PC-3 (cell line): ENCODE measurements at regions not wholly inside any gene's neighbourhood (a gene's known extent, or its start where the extent isn't known, plus 50 kb on each side); places are given as distances from the start of the nearest gene placed in this dataset.

Experiments
- ATAC-seq: fragments of 200-7000 bp; cut with Tn5 transposase; 2 replicates; pipeline ENCODE4 v1.9.1; 2020; ENCODE audit warnings: mild to moderate bottlenecking, moderate library complexity
- BruUV-seq: library from RNA; stranded (reverse); fragments of 400-500 nt; replicated peaks from 2 replicates; lab custom pipeline; 2021; lab: Mats Ljungman, UMichigan
- CTCF ChIA-PET: fragments of 300-600 bp; sonication (Branson Sonifier 250); formaldehyde crosslinking; loops from one replicate; lab custom pipeline; 2022; ENCODE audit warnings: antibody characterized with exemption; lab: Charles Lee
- POLR2A ChIA-PET: fragments of 300-600 bp; sonication (Branson Sonifier 250); formaldehyde crosslinking; loops from one replicate; lab custom pipeline; 2022; ENCODE audit warnings: antibody characterized with exemption; ENCODE audit not compliant: unreplicated experiment; lab: Charles Lee
- DNase-seq: peaks from one replicate; pipeline ENCODE4 v3.0.0-alpha.2; 2015
- H2AFZ ChIP-seq: fragments of 300-600 bp; sonication (generic); 2 replicates; pipeline ENCODE4 v1.6.0; 2016; ENCODE audit warnings: antibody characterized with exemption, low read length
- H3F3A ChIP-seq: fragments of 300-600 bp; sonication (generic); one replicate; pipeline ENCODE4 v1.6.0; 2017; ENCODE audit warnings: antibody characterized with exemption, low read length, control low read depth, mild to moderate bottlenecking; ENCODE audit not compliant: unreplicated experiment
- H3K27ac ChIP-seq: fragments of 300-600 bp; sonication (generic); 2 replicates; pipeline ENCODE4 v1.5.1; 2016; ENCODE audit warnings: mild to moderate bottlenecking, low read length
- H3K27me3 ChIP-seq: fragments of 300-600 bp; sonication (generic); 2 replicates; pipeline ENCODE4 v1.6.1; 2016; ENCODE audit warnings: low read length, mixed read lengths
- H3K36me3 ChIP-seq: fragments of 300-600 bp; sonication (generic); 2 replicates; pipeline ENCODE4 v1.6.1; 2016; ENCODE audit warnings: low read depth, mixed run types, low read length, mixed read lengths
- H3K4me1 ChIP-seq: fragments of 300-600 bp; sonication (generic); 2 replicates; pipeline ENCODE4 v1.5.1; 2016; ENCODE audit warnings: low read length; ENCODE audit not compliant: insufficient read depth
- H3K4me2 ChIP-seq: fragments of 300-600 bp; sonication (generic); 2 replicates; pipeline ENCODE4 v1.6.0; 2016; ENCODE audit warnings: low read length
- H3K4me3 ChIP-seq: fragments of 300-600 bp; sonication (generic); 2 replicates; pipeline ENCODE4 v1.5.1; 2016; ENCODE audit warnings: mild to moderate bottlenecking, low read length, mixed read lengths
- H3K79me2 ChIP-seq: fragments of 300-600 bp; sonication (generic); 2 replicates; pipeline ENCODE4 v1.6.1; 2017; ENCODE audit warnings: low read length, mixed read lengths
- H3K9ac ChIP-seq: fragments of 300-600 bp; sonication (generic); 2 replicates; pipeline ENCODE4 v1.6.0; 2016; ENCODE audit warnings: mild to moderate bottlenecking, low read length
- H3K9me2 ChIP-seq: fragments of 300-600 bp; sonication (generic); replicated peaks from 2 replicates; pipeline ENCODE4 v1.6.1; 2016; ENCODE audit warnings: mixed run types, low read length, mixed read lengths
- H3K9me3 ChIP-seq: fragments of 300-600 bp; sonication (generic); 2 replicates; pipeline ENCODE4 v1.6.1; 2016; ENCODE audit warnings: low read length, mixed read lengths
- H4K20me1 ChIP-seq: fragments of 300-600 bp; sonication (generic); 2 replicates; pipeline ENCODE4 v1.6.1; 2016; ENCODE audit warnings: low read length, mixed read lengths
- CTCF ChIP-seq: fragments of 300-600 bp; sonication (generic); conservative IDR thresholded peaks from 2 replicates; pipeline ENCODE4 v1.5.1; 2017; ENCODE audit warnings: antibody characterized with exemption, low read depth, mild to moderate bottlenecking, low read length
- EZH2 ChIP-seq: fragments of 300-600 bp; sonication (generic); IDR thresholded peaks from one replicate; pipeline ENCODE4 v1.6.1; 2017; ENCODE audit warnings: antibody characterized with exemption, mild to moderate bottlenecking, low read length; ENCODE audit not compliant: unreplicated experiment
- EZH2phosphoT487 ChIP-seq: fragments of 300-600 bp; sonication (generic); IDR thresholded peaks from 2 replicates; pipeline ENCODE4 v1.6.1; 2018; ENCODE audit warnings: mild to moderate bottlenecking, antibody characterized with exemption, low read length, borderline replicate concordance
- intact Hi-C: fragments of 100-400 bp; cut with micrococcal nuclease; formaldehyde crosslinking; loops from 2 replicates; pipeline ENCODE4 v1.9.0; 2023

GRCh38 chr5:130706696-130707095, 458.4 kb downstream of the HINT1 start:
- H4K20me1 ChIP-seq, result no peaks in the 10 kb centered on the region
- no peak for TF ChIP-seq EZH2
- no peak for TF ChIP-seq EZH2phosphoT487
- no peaks in the 10 kb centered on the region for H3K79me2 ChIP-seq
- POLR2A ChIA-PET, result interaction anchor here (0.5 to 0.6 kb wide), 2 partner anchors 155 to 378 kb away, joined by 4 to 5 read pairs; no protein-coding TSS in a partner anchor
- H3K27me3 ChIP-seq, result no peaks in the 10 kb centered on the region
- peaks cover 51% of the 10 kb centered on the region for H3K4me1 ChIP-seq
- H3K9ac ChIP-seq, result peak overlapping the region; percentile 71
- ATAC-seq, result no peak
- H3K36me3 ChIP-seq, result no peaks in the 10 kb centered on the region; the same call in 1 of the 2 replicates
- DNase-seq, result no peak
- no peak overlapping the region for H2AFZ ChIP-seq
- H3F3A ChIP-seq, result peaks cover 6% of the 10 kb centered on the region
- no TSS peak for BruUV-seq
- no peaks in the 10 kb centered on the region for H3K9me2 ChIP-seq
- intact Hi-C loops, result no loop called here
- CTCF ChIA-PET, result no interaction called here
- H3K27ac ChIP-seq, result peak overlapping the region; percentile 86
- no peaks in the 10 kb centered on the region for H3K9me3 ChIP-seq
- H3K4me2 ChIP-seq, result no peak overlapping the region
- H3K4me3 ChIP-seq, result no peak overlapping the region

DNA sequence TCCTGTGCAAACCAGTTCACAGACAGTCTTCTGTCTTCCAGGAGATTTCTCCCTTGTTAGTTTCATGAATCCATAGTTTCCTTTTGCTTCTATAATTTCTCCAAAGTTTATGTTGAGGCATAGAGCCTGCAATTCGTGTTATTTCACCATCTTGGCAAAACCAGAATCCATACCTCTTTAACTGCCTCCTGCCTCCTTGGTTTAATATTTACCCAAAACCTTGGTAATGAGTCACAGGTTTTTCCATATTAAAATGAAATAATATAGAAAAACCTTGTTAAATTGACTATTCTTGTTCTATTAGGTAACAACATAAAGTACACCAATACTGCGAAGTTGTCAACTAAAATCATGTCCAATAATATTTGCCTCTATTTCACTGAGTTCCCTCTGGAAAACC, 459.7 kb downstream of the HINT1 start:
- peak; percentile 59 for ATAC-seq
- no TSS peak for BruUV-seq
- DNase-seq, result peak; percentile 55
- CTCF ChIA-PET, result no interaction called here
- H4K20me1 ChIP-seq, result no peaks in the 10 kb centered on the region
- no peaks in the 10 kb centered on the region for H3K27me3 ChIP-seq
- peaks cover 39% of the 10 kb centered on the region for H3K4me1 ChIP-seq
- no peaks in the 10 kb centered on the region for H3F3A ChIP-seq
- H3K4me3 ChIP-seq, result no peak overlapping the region
- TF ChIP-seq EZH2 (no peak), CTCF (no peak), EZH2phosphoT487 (no peak)
- no peaks in the 10 kb centered on the region; the same call in 1 of the 2 replicates for H3K36me3 ChIP-seq
- peak overlapping the region; percentile 22; the same call in 1 of the 2 replicates for H2AFZ ChIP-seq
- H3K9ac ChIP-seq, result peak overlapping the region; percentile 71
- H3K27ac ChIP-seq, result peak overlapping the region; percentile 86
- intact Hi-C loops, result no loop called here
- H3K79me2 ChIP-seq, result no peaks in the 10 kb centered on the region
- POLR2A ChIA-PET, result no interaction called here
- H3K9me3 ChIP-seq, result no peaks in the 10 kb centered on the region
- H3K4me2 ChIP-seq, result peak overlapping the region; percentile 46; the same call in 1 of the 2 replicates
- H3K9me2 ChIP-seq, result no peaks in the 10 kb centered on the region

- no peak for TF ChIP-seq CTCF
- TF ChIP-seq EZH2, result no peak
- TF ChIP-seq EZH2phosphoT487, result no peak
- H3K36me3 ChIP-seq, result no peaks in the 10 kb centered on the region
- no peaks in the 10 kb centered on the region for H3K9me3 ChIP-seq
- DNase-seq, result peak; percentile 35
- no peaks in the 10 kb centered on the region for H3K9me2 ChIP-seq
- no peak overlapping the region for H3K4me3 ChIP-seq
- H4K20me1 ChIP-seq, result no peaks in the 10 kb centered on the region
- H2AFZ ChIP-seq, result no peak overlapping the region
- ATAC-seq, result peak; percentile 72
- no peaks in the 10 kb centered on the region for H3K27me3 ChIP-seq
- CTCF ChIA-PET, result no interaction called here
- H3K27ac ChIP-seq, result peak overlapping the region; percentile 85
- peaks cover 14% of the 10 kb centered on the region for H3K4me1 ChIP-seq
- H3K9ac ChIP-seq, result peak overlapping the region; percentile 56
- peak overlapping the region; percentile 37; the same call in 1 of the 2 replicates for H3K4me2 ChIP-seq
- no TSS peak for BruUV-seq
- H3F3A ChIP-seq, result no peaks in the 10 kb centered on the region
- H3K79me2 ChIP-seq, result no peaks in the 10 kb centered on the region
- intact Hi-C loops, result loop anchor here (1.0 to 5.0 kb wide), 4 partner anchors 15 to 396 kb away; no protein-coding TSS in a partner anchor
- POLR2A ChIA-PET, result interaction anchor here (0.5 to 0.6 kb wide), 2 partner anchors 12 to 136 kb away, joined by 4 read pairs; no protein-coding TSS in a partner anchor
Measured at GRCh38 chr5:130693509-130693908, 471.5 kb downstream of the HINT1 start.
